HFF-Myc (cell line): ENCODE measurements at regions not wholly inside any gene's neighbourhood (a gene's known extent, or its start where the extent isn't known, plus 50 kb on each side); places are given as distances from the start of the nearest gene placed in this dataset.

Source experiments
- DNase-seq: peaks from one replicate; pipeline ENCODE4 v3.0.0-alpha.2; 2011; ENCODE audit warnings: low read depth; ENCODE audit errors: extremely low read depth
- H3K4me3 ChIP-seq: replicated peaks from 2 replicates; pipeline ENCODE4 v1.5.1; 2011; ENCODE audit warnings: low read depth, mild to moderate bottlenecking, control low read depth, low read length
- CTCF ChIP-seq: IDR thresholded peaks from 2 replicates; pipeline ENCODE4 v1.5.1; 2012; ENCODE audit warnings: mild to moderate bottlenecking, low read depth, low read length, control low read depth; ENCODE audit errors: missing control alignments

GRCh38 chr18:75823471-75823870 is 396.0 kb upstream of the SMIM21 start:
- no peak for TF ChIP-seq CTCF
- no peak overlapping the region for H3K4me3 ChIP-seq
- DNase-seq = no peak

GRCh38 chr18:75818383-75818782 is 390.9 kb upstream of the SMIM21 start:
- no peak for TF ChIP-seq CTCF
- no peak for DNase-seq
- H3K4me3 ChIP-seq = no peak overlapping the region

- no peak for TF ChIP-seq CTCF
- no peak overlapping the region for H3K4me3 ChIP-seq
- no peak for DNase-seq
Observed at GRCh38 chr18:75815767-75816166, 388.3 kb upstream of the SMIM21 start.

GRCh38 chr18:75812761-75813160 is 385.3 kb upstream of the SMIM21 start:
- no peak for TF ChIP-seq CTCF
- H3K4me3 ChIP-seq = no peak overlapping the region
- no peak for DNase-seq

- no peak overlapping the region for H3K4me3 ChIP-seq
- DNase-seq = no peak
- TF ChIP-seq CTCF = no peak
Observed at GRCh38 chr18:75810961-75811551, 383.6 kb upstream of the SMIM21 start.

- DNase-seq = no peak
- H3K4me3 ChIP-seq = no peak overlapping the region
- no peak for TF ChIP-seq CTCF
Observed at GRCh38 chr18:75810516-75810915, 383.0 kb upstream of the SMIM21 start.

GRCh38 chr18:75809926-75810255 is 382.4 kb upstream of the SMIM21 start:
- no peak for TF ChIP-seq CTCF
- DNase-seq = no peak

More at GRCh38 chr18:75809926-75810255, 382.4 kb upstream of the SMIM21 start:
- H3K4me3 ChIP-seq = no peak overlapping the region
